ENCODE measurements at regions not wholly inside any gene's neighbourhood (a gene's known extent, or its start where the extent isn't known, plus 50 kb on each side); places are given as distances from the start of the nearest gene placed in this dataset.

GRCh38 chr15:72920551-72920950 lies 131.7 kb upstream of the NEO1 start:
- DNase-seq (ENCODE audit: low read depth) = no peak

GRCh38 chr15:72919936-72920465 lies 132.3 kb upstream of the NEO1 start:
- no peak for DNase-seq (ENCODE audit: low read depth)

DNA sequence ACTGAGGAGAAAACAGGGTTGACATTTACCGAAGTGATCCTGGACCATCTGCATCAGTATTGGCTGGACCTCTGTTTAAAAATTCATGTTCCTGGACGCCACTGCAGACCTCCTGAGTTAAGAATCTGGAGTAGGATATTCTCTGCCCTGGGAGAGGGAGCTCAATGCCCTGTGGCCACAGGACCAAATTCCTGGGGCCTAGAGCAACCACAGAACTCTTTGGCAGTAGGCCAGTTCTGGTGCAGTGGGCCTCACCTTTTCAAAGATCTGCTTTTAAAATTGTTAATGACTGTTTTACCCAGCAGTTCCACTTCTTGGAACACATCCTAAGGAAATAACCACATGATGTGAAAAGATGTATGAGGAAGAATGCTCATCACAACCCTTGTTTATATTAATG lies 133.3 kb upstream of the ADPGK start:
- no peak for DNase-seq (ENCODE audit: low read depth)

DNA sequence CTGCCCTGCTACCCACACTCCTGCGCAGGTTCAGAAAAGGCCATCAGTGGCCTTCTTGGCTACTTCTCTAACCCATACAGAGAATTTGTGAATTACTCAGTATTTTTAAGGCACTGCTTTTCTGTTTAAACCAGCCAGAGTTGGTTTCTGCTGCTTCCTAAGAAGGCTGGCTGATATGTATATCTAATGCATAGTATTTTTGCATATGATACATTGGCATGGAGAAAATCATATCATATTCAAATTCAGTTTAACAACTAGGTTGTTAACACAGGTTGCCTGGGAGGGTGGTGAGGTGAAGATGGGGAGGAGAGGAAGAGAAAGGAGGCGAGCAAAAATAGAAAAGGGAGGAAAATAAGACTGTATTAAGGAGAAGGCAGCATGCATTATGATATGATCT lies 132.8 kb upstream of the ADPGK start:
- no peak for DNase-seq (ENCODE audit: low read depth)

DNA sequence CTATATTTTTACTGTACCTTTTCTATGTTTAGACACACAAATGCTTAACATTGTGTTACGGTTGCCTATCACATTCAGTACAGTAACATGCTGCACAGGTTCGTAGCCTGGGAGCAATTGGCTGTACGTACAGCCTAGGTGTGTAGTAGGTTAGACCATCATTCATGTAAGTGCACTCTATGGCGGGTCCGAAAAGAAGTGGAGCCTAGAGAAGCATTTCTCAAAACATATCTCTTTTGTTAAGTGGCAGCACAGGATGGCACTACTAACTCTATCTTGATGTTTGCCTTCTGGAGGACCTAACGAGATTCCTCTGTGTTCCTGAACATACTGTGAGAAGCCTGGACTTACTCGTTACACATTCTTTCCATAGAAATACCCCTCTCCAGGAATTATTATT lies 132.3 kb upstream of the ADPGK start:
- DNase-seq (ENCODE audit: low read depth) = no peak

GRCh38 chr15:72912996-72913395 lies 129.4 kb upstream of the ADPGK start:
- DNase-seq (ENCODE audit: low read depth) = no peak

GRCh38 chr15:72912121-72912520 lies 128.6 kb upstream of the ADPGK start:
- DNase-seq (ENCODE audit: low read depth) = no peak

- no peak for DNase-seq (ENCODE audit: low read depth)
Observed at GRCh38 chr15:72911626-72912025, 128.1 kb upstream of the ADPGK start.

- no peak for DNase-seq (ENCODE audit: low read depth)
Observed at GRCh38 chr15:72908713-72909112, 125.2 kb upstream of the ADPGK start.

- no peak for DNase-seq (ENCODE audit: low read depth)
Observed at GRCh38 chr15:72907733-72908132, 124.2 kb upstream of the ADPGK start.

GRCh38 chr15:72902919-72903260 lies 119.3 kb upstream of the ADPGK start:
- DNase-seq (ENCODE audit: low read depth) = no peak

DNA sequence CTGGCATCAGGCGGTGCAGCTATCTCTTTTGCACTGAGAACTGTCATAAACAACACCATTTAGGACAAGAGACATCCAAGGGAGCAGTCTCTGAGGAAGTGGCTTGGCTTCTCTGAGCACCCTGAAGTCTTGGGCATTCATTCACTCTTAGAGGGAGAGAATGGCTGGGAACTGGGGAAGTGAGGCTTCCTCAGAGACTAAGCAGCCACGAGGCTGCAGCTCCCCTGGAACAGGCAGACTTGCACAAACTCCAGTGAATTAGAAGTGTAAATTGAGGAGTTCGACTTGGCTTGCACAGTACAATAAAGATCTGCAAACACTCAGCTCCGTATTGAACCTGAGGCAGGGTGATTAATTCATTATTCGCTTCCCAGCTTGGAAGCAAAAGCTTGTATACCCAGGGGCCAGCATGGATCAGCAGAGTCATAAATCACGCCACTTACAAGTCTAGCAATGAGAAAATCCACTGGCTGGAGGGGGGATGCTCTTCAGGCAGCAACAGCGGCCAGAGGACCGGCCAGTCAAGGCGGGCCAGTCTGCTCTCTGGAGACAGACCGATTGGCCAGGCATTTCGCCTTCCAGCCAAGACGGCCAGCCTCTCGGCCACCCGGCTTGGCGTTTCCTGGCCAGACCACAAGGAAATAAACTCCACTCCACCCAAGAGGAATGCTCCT lies 118.8 kb upstream of the ADPGK start:
- DNase-seq (ENCODE audit: low read depth) = no peak

GRCh38 chr15:72892986-72893385 lies 109.4 kb upstream of the ADPGK start:
- no peak for DNase-seq (ENCODE audit: low read depth)

DNA sequence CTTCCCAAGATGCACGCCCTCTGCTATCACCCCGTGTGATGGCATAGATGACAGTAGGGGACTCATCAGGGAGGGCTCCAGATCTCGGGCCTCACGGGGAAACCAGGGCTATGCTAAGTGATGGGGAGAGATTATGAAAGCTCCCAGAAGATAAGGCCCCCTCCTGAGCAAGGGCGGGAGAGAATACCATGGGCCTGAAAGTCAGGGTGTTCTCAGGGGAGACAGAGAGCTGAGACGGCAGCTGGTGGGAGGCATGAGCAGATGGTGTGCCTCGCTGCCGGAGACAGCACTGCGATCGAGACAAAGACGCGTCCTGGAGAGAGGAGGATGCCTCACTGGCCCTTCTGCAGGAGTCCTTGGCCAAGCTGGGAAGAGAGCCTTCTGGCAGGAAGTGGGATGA lies 106.5 kb upstream of the ADPGK start:
- DNase-seq (ENCODE audit: low read depth) = no peak

GRCh38 chr15:72889545-72889944 lies 106.0 kb upstream of the ADPGK start:
- DNase-seq (ENCODE audit: low read depth) = no peak

DNA sequence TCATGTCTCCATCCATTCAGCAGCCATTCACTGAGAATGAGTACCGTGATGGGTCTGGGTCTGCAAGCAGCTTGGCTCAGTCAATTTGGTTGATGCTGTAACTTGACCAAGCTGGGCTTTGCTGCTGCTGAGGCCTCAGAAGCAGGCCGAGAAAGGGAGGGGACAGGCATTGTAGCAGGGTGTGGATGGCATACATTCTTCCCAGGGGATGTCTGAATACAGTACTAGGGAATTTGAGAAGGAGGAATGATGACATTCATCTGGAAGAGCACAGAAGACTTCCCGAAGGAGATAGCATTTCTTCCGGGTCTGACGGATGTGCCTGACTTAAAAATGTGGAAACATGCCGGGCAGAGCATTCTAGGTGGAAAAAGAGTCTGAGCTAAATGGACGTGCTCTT lies 105.3 kb upstream of the ADPGK start:
- no peak for DNase-seq (ENCODE audit: low read depth)

DNA sequence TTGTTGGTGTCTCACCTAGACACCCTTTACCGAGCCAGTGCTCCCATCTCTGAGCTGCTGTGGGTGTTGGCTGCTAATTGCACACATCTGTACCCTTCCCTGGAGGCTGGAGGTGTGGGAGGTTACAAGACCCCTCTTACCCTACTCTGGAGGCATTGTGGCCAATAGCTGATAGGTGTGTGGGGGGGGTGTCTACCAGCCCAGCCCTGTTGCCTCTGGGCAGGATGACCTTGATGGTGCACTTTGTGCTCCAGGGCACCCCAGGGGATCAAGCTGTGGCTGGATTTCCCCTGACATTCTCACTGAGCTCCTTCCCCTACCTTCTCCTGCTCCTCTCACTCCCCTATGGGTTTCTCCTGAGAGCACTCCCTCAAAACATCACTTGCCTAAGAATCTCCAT lies 104.7 kb upstream of the ADPGK start:
- no peak for DNase-seq (ENCODE audit: low read depth)

DNA sequence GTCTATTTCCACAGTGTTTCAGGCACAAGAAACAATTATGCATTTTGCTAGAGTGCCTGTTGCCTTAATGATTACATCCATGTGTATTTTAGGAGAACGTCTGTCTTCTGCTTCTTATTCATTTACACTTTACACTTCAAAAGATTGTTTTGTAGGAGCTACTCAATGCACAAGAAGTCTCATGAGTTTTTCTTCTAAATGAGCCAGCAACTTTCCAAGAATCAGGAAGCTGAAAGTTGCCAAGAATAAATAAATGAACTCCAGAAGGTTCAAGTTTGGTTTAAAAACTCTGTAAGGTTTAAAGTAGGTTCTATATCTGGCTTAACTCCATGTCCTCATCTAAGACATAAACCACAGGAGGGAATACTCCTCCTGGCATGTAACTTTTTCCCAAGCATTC lies 103.8 kb upstream of the ADPGK start:
- no peak for DNase-seq (ENCODE audit: low read depth)

GRCh38 chr15:72884311-72884710 lies 100.8 kb upstream of the ADPGK start:
- DNase-seq (ENCODE audit: low read depth) = no peak

DNA sequence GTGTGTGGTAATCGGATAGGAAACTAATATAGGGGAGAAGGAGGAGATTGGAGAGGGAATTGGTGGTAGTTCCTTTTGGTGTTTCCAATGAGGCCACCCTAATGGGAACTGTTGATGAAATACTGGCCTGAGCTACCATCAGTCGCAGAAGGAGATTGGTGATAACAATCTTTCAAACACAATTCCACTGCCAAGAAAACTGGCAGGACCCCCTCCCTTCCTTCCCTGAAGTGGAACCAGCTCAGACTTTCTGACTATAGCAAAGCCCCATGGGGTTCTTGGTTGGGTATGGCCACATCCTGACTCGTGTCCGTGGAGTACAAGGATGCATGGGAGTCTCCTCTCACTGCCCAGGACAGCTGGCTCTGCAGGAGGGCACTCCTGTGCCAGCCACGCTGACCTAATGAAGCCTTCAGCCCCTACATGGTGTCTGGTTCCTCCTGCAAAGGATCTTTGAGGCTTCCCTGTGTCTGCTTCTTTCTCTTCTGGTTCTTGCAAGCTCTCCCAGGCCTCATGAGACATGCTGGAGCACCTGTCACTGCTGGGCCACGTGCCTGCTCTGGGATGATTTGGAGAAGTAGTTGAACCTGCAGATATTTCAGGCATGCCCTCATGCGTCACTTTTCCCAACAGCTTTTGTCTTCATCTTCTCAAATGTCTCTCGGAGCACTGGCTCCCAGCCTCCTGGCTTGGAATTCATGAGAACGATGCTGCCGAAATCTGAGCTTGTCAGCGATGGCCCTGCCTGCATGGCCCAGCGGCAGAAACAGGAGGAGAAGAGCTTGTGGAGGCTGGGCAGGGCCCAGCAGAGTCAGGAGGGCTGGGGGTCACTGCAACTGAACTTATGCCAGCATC lies 90.0 kb upstream of the ADPGK start:
- no peak for DNase-seq (ENCODE audit: low read depth)

GRCh38 chr15:72872066-72872845 lies 88.7 kb upstream of the ADPGK start:
- DNase-seq (ENCODE audit: low read depth) = no peak

GRCh38 chr15:72866866-72867616 lies 83.5 kb upstream of the ADPGK start:
- DNase-seq (ENCODE audit: low read depth) = no peak
